Aorta (tissue), 5 donors: ENCODE measurements at regions not wholly inside any gene's neighbourhood (a gene's known extent, or its start where the extent isn't known, plus 50 kb on each side); places are given as distances from the start of the nearest gene placed in this dataset.

ENCODE experiments used
- ATAC-seq: fragments of 200-7000 bp; cut with Tn5 transposase; one replicate; pipeline ENCODE4 v1.9.1; 2022; ENCODE audit warnings: moderate library complexity; ENCODE audit not compliant: low FRiP score
- DNase-seq, 2 donors: peaks; one replicate each; pipeline ENCODE4 v3.0.0-alpha.2; 2020
- H3K27ac ChIP-seq, 2 donors: one replicate each; pipeline ENCODE4 v1.5.1; 2013; ENCODE audit warnings: low read length in 2 of 2, mild to moderate bottlenecking in 2 of 2, moderate library complexity in 2 of 2, control low read depth in 1 of 2, inconsistent platforms in 1 of 2, low read depth in 1 of 2
- H3K27me3 ChIP-seq, 2 donors: one replicate each; pipeline ENCODE4 v1.6.1; 2013; ENCODE audit warnings: control low read depth in 1 of 2, low read length in 1 of 2, mild to moderate bottlenecking in 1 of 2, moderate library complexity in 1 of 2; ENCODE audit not compliant: insufficient read depth in 2 of 2, control insufficient read depth in 1 of 2
- H3K36me3 ChIP-seq, 2 donors: one replicate each; pipeline ENCODE4 v1.6.1; 2013; ENCODE audit warnings: control low read depth in 1 of 2, low read length in 1 of 2, mild to moderate bottlenecking in 1 of 2; ENCODE audit not compliant: insufficient read depth in 2 of 2, control insufficient read depth in 1 of 2
- H3K4me1 ChIP-seq, 2 donors: one replicate each; pipeline ENCODE4 v1.6.1; 2013; ENCODE audit warnings: low read length in 2 of 2, control low read depth in 1 of 2, mild to moderate bottlenecking in 1 of 2, moderate library complexity in 1 of 2; ENCODE audit not compliant: insufficient read depth in 2 of 2, control insufficient read depth in 1 of 2
- H3K4me3 ChIP-seq, 2 donors: one replicate each; pipeline ENCODE4 v1.5.1; 2013; ENCODE audit warnings: low read length in 2 of 2, control low read depth in 1 of 2, mild to moderate bottlenecking in 1 of 2
- H3K9me3 ChIP-seq: one replicate; pipeline ENCODE4 v1.6.1; 2013; ENCODE audit warnings: mild to moderate bottlenecking, low read length; ENCODE audit not compliant: control insufficient read depth
- WGBS, 2 donors: extraction: QIAGEN DNeasy Blood & Tissue Kit; methylation state at CpG; one replicate each; pipeline ENCODE4 v1.1.7; 2013; 5-methylcytosine and 5-hydroxymethylcytosine counted together
- intact Hi-C, 2 donors: fragments of 100-400 bp; cut with DNase I; formaldehyde crosslinking; loops; one replicate each; pipeline versions ENCODE4 v1.14.2 to v1.15.0; 2022
- donor health status: healthy with polysubstance abuse.
- donor health status: Bipolar disorder and iron deficiency.
- donor health status: DM: no; HTN: no; CAD: no.
- donor health status: DM: no; HTN: no; CAD: no.
- donor health status: DM: yes; HTN: yes; CAD: no.

GRCh38 chr2:239455436-239456203, 54.8 kb upstream of the HDAC4 start:
- DNase-seq, result peak in 1 of 2 donors; percentile 41
- no peak overlapping the region for H3K4me3 ChIP-seq
- intact Hi-C loops, result no loop called here
- H3K36me3 ChIP-seq, result no peaks in the 10 kb centered on the region
- 84 to 87% methylated on average over 17 of the region's 17 CpGs for WGBS, 2 donors
- H3K27me3 ChIP-seq, result no peaks in the 10 kb centered on the region
- no peaks in the 10 kb centered on the region for H3K4me1 ChIP-seq
- H3K9me3 ChIP-seq, result no peaks in the 10 kb centered on the region
- no peak overlapping the region for H3K27ac ChIP-seq
- ATAC-seq, result no peak

- Histone ChIP-seq H3K9me3 (no peaks in the 10 kb centered on the region), H3K4me1 (no peaks in the 10 kb centered on the region), H3K27me3 (no peaks in the 10 kb centered on the region), H3K27ac (no peak overlapping the region), H3K4me3 (no peak overlapping the region), H3K36me3 (no peaks in the 10 kb centered on the region)
- intact Hi-C loops, result no loop called here
- 83 to 87% methylated on average over 2 of the region's 2 CpGs for WGBS, 2 donors
- ATAC-seq, result no peak
- no peak for DNase-seq
Measured at GRCh38 chr2:239454507-239454906, 53.7 kb upstream of the HDAC4 start.
